GM19324 (cell line): ENCODE measurements at regions not wholly inside any gene's neighbourhood (a gene's known extent, or its start where the extent isn't known, plus 50 kb on each side); places are given as distances from the start of the nearest gene placed in this dataset.
"Not testable (repeated sequence)": the region's sequence is repeated elsewhere in the genome, so short reads cannot be mapped to it uniquely, and the experiment has no call there.

ENCODE experiments used
- ATAC-seq: cut with Tn5 transposase; IDR thresholded peaks from one replicate; pipeline ENCODE4 v1.9.1; 2021; ENCODE audit warnings: mild to moderate bottlenecking, moderate library complexity; ENCODE audit not compliant: unreplicated experiment, low FRiP score

DNA sequence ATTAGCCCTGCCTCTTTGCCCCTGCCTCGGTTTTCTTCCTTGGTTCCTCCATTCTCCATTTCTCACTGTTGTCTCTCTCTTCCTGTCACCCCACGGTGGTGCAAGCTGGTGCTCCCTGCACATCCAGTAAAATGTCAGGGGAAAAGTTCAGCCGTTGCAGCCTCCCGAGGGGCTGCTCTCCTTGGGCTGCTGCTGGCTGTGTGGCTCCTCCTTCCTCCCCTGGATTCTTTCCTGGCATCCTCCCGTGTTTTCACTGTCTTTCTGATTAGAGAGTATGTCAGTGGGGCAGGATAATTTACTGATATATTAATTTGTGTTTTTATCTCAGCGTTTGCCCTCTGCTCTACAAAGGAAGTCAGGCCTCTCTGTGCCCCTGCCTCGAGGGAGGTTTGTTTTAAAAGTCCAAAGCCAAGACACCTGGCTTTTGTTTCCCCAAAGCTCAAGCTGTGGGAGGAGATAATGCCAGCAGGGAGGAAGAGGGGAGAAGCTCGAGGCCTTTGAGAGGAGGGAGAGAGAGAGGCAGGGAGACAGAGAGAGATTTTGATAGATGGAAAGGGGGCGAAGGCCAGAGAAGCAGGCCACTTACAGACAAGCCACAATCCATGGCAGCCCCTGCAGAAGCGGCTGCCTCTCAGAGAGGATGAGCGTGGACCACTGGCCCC lies 150.3 kb upstream of the NR2F2 start:
- ATAC-seq, result no peak

DNA sequence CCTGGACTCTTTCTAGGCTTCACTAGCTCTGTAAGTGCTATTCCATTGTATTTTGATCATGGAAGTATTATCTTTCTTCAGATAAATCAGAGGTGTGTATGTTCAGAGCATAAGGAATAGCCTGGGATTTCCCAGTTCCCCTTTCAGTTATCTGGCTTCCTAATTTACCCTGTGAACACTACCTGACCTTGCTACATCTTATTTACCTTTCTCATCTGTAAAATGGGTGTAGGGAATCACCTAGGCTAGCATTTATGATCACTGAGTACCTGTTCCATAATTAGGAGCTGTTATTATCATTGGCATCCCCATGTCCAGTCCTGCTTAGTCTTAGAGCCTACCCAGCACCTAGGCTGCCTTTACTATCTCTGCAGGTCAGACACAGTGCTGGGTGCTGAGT lies 149.3 kb upstream of the NR2F2 start:
- ATAC-seq, result no peak

DNA sequence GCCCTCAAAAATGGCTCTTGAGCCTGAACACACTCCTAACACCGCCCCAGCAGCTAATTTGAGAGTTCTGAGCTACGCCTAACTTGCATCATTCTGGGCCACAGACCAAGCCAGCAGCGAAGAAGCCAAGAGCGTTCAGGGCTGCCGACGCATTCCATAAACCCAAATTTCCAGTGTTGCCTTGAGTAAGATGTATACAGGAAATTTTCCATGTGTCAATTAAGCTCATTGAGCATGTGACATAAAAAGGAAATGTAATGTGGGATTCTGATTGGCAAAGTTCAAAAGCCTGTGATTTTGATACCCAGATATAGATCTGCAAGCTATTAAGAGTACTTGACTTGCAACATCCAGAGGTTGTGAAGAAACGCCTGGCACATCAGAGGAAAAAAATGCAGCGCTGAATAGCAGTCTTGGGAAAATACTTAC lies 148.6 kb upstream of the NR2F2 start:
- ATAC-seq, result no peak

DNA sequence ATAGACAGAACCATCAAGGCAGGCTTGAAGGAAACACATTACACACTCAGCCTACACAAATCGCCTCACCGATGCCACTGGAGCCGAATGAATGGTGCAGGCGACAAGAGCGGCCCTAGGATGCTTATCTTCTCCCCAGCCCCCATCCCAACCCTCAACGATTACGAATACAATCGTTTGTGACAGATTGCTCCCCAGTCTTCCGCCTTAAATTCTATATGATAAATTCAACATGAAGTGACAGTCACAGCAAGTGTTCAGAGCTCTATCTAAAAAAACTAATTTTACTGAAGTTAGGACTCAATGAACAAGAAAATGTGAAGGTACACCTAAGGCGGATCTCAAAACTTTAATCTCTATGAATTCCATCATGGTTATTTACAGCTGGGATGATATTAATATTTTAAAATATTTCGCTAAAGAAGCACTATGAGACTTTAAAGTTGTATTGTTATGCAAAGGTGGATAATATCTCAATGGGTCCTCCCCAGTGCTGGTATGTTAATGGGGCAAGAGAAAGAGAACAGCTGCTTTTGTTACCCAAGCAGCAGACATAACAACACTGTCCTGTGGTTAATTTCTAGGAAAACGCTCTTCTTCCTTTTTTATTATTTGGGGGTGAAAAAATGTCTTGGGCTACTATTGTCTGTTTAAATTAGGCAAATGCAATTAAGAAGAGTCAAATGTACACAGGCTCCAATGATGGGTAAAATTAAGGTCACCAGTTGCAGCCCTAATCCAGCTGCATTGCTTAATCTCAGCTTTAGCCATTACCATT lies 147.6 kb upstream of the NR2F2 start:
- ATAC-seq, result no peak

DNA sequence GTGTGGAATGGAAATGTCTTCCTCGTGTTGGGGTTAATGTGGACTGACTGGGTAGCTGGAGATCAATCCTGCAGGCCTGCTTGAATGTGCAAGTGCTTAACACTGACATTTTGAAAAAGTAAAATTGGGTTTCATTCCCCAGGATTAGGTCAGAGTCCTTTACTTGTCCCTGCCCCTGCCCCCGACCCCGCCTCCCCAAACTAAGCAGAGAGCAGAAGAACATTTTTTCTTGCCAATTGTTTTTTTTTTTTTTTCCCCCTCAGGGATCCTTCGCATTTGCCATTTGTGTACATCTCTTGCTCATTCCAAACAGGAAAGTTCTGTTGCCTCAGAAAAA lies 147.0 kb upstream of the NR2F2 start:
- ATAC-seq, result no peak

DNA sequence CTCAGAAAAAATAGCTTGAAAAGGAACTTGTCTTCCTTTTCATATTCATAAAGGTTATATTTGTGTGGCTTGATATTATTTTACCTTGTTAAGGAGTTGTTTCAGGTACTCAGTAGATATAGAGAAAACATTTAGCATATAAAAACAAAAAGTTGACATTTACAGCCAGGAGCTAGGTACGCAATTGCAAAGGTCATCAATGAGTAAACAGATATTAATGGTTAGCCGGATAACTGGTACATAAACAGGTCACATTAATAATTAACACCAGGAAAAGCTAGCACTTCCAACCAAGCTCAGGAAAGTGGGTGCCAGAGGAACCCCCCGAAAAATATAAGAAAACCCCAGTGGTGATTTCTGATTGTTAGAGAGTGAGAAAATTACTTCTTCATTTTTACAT lies 146.6 kb upstream of the NR2F2 start:
- no peak for ATAC-seq

DNA sequence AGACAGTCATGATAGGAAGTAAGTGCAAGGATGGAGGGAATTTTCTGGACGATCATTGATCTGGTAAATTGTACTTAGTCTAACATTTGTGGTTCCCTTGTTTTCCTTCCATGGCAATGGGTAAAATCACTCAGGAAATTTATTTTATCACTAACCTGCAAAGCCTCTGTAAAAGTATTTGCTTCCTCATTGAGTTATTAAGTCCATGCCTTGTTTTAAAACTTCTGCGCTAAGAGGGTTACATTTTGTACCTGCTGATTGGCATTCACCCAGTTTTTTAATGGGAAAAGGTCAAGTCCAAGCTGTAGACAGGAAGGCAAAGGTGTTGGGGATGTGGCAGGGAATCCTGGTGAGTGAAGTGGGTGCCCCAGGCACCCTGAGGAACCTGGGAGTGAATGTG lies 146.2 kb upstream of the NR2F2 start:
- no peak for ATAC-seq

DNA sequence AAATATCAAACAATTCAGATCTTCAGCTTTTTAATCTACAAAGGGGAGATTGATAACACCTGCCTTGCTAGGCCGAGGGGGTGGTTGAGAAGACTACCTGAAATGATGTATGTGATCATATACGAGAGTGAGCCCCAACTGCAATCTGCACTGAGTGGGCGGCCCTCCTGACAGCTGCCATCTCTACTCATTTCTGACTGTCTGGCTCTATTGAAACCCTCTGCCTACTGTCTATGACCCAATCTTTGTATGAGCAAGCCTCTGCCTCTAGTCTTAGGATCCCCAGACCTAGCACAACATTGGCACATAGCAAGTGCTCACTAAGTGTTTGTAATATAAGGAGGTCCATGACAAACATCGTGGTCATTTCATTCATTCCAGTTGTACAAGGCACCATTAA lies 144.4 kb upstream of the NR2F2 start:
- ATAC-seq, result no peak

DNA sequence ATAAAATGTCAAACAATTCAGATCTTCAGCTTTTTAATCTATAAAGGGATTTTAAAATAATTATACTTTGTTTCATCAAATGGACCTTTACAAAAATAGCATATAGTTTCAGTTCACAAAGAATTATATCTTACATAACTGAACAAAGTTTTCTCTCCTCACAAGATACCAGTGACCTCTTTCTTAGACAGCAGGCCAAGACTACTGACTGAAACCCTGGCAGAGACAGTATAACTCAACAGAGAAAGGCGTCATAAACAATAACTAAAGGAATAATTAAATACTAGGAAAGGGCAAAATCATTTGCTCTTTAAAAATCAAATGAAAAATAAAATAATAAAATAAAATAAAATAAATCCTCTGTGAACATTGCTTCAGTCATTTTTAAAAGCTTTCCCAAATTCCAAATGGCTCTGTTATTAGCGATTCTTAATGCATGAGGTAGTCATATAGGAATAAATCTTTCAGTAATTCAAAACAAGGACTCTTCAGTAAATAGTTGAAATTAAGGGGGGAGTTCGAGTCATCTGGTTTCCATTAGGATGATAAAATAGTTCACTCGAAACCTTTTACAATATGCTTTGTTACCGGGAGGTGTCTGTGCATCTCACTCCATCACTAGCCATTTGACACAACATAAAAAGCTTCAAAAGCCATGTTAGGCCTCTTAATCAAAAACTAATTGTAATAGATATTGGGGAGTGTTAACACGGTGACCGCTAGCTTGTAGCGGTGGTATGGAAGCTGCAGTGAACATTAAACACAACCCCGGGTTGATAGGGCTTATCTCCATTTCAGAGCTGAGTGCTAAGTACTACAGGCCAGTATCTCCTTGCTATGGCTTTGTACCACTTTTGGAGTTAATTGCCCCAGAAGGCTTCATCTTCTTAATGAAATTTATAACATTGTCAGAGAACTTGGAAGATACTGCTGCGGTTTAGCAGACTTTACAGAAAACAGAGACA lies 142.9 kb upstream of the NR2F2 start:
- ATAC-seq, result no peak

DNA sequence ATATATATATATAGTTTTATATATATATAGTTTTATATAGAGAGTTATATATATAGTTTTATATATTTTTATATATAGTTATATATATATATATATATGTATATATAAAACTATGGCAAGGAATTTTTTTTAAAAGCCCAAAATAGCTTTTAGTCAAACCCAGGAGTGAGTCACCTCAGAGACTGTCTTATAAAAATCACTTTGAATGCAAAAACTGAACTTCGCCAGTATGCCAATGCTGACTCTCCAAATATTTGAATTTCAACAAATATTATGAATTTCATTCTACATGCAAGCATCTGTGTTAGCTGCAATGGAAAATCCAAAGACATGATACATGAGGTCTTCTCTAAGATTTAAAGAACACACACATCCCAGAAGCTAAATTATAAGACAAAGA lies 132.8 kb upstream of the NR2F2 start:
- no peak for ATAC-seq

DNA sequence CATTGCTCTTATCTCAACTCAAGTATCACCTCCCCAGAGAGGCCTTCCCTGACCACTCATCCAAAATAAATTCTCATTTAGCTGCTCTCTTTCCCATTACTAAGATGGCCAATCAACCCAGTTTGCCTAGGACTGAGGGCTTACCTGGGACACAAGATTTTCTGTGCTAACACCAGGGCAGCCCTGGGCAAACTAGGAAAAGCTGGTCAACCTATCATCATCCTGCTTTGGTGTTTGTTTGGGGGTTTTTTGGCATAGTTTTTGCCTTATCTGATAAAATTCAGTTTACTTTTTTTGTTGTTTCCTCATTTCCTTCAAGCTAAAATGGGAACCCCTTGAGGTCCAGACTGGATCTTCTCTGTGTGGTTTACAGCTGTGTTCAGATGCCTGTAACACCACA lies 131.4 kb upstream of the NR2F2 start:
- ATAC-seq, result no peak

DNA sequence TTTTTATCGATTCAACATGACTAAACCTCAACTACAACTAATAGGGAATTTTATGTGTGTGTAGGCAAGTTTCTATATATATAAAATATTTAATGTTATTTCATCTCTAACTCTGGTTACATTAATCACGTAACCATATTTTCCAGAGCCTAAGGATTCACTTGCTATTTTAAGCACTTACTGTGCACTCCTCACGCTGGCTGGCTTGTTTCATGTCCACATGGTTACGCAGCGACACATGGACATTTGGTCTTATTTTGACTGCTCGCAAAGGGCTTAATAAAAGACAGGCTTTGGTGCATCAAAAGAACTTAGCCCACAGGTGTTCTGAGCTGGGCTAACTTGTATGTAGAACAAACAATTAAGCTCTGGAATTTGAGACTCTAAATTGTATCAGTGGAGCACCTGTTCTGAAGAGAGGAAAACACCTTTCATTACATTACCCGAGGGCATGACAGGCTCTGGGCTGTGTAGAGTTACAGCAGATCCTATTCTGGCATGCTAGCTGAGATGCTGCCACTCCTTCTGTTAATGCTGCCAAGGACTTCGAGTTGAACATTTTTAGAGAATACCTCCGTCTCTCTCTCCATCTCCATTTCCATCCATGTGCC lies 130.0 kb upstream of the NR2F2 start:
- ATAC-seq, result no peak

DNA sequence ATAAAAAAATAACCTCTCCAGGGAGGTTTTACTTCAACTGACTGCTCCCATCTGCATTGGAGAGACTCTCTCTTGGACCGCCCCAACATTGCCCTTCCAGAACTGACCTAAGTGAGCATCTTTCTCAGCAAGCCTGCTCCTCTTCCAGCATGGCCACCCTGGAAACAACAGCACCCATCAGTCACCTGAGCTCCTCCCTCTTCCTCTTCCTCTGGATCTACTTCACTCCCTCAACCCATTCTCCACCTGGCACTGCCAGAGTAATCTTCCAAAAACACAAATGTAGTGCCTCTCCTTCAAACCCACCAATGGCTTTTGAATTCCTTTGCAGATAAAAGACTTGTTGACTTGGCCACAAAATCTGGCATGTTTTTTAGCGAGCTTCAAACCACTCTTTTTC lies 128.8 kb upstream of the NR2F2 start:
- no peak for ATAC-seq

DNA sequence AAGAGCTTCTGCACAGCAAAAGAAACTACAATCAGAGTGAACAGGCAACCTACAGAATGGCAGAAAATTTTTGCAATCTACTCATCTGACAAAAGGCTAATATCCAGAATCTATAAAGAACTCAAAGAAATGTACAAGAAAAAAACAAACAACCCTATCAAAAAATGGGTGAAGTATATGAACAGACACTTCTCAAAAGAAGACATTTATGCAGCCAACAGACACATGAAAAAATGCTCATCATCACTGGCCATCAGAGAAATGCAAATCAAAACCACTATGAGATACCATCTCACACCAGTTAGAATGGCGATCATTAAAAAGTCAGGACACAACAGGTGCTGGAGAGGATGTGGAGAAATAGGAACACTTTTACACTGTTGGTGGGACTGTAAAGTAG lies 124.9 kb upstream of the NR2F2 start:
- not testable (repeated sequence) for ATAC-seq

DNA sequence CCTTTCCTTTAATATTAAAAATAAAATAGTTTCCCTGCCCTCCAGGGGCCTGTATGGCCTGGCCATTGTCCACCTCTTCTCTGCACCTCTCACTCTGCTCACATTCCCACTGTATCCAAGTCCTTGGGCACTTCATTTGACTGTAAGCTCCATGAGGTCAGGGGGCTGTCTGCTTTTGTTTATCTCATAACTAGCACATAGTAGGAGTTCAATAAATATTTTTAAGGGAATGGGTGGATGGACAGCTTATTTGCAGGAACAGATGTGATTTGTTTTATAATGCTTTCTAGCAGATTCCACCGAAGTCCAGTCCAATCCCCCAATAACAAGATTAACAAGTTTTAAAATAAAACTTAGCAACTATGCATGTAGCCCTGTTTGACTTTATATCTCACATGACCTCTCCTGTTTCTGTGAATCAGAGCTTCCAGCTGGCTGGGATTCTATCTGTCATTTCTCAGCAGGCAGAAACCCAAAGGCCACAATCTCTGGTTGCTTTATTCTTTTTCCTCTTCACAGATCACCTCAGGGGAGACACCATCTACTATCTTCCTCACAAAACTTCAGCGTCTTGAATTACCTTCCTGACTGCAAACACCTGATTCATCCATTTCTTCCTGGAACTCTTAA lies 123.0 kb upstream of the NR2F2 start:
- no peak for ATAC-seq

DNA sequence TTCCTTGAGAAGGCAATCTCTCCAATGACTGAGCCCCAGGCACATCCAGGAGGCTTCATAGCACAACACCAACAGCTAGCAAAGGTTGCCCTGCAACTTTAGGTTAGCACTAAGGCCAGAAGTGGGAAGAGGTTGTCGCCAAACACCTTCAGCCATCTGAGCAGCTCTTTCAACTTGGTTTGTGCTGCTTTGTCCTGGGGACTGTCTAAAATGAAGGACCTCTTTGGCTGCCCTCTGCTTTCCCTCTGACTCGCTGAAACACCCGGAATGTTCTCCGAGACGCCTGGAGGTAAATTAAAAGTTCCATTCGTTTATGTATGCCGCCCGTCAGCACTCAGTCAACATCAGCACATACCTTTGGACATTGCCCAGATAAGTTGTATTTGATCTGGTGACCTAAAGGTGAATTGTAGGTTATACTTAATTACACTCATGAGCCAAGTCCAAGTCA lies 121.2 kb upstream of the NR2F2 start:
- no peak for ATAC-seq

DNA sequence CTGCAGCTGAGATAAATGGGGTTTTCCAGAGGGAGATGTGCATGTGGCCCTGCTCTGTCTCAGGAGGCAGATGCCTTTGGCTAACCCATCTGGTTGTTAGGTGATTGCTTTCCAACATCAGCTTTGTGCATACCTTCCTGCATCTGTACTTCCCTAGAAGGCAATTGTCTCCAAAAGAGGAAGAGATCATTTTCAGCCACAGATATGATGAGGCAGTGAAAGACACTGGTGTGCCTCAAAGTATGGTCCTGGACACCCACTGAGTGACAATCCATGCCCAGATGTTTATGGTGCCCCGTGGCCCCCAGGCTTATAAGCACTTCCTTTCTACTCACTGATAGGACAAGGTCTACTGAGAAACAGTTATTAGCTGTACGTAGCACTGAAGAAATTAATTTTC lies 117.5 kb upstream of the NR2F2 start:
- no peak for ATAC-seq

DNA sequence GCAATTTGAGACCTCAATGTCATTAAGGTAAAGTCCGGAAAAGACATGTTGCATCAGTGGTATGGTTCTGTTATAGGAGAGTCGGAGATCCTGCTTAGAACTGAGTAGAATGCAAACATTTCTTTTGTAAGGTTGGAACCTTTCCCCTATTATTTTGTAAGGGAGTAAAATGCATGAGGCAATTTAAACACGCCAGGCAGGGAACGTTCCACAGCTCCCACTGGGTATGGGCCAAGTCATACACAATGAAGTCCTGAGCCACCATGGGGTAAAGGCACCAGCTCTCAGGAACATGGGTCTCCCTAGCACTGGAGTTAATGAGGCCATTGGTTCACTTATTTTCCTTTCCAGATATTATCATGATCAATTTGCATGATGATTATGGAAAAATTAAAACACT lies 116.6 kb upstream of the NR2F2 start:
- ATAC-seq, result no peak

DNA sequence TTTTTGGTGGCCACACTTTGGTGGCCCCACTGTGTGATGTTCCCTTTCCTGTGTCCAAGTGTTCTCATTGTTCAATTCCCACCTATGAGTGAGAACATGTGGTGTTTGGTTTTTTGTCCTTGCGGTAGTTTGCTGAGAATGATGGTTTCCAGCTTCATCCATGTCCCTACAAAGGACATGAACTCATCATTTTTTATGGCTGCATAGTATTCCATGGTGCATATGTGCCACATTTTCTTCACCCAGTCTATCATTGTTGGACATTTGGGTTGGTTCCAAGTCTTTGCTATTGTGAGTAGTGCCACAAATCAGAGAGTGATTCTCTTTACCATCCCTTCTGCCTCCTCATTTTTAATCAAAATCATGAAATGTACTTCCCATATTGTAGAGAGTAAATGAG lies 114.0 kb upstream of the NR2F2 start:
- not testable (repeated sequence) for ATAC-seq

DNA sequence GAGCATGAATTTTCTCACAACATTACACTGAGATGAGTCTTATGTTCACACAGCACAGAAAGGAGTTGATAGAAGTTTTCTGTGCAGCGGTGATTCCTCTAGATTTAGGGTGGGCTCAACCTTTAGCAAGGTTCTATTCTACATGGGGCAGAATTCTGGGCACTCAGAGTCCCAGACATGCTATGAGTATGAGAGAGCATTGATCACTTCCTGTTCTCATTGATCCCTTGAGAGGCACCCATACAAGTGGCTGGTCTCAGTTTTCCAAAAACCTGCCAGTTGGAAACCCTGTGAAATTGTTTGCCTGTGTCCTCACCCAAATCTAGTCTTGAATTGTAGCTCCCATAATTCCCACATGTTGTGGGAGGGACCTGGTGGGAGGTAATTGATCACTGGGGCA lies 112.5 kb upstream of the NR2F2 start:
- ATAC-seq, result no peak
